AG08396 (cell line): ENCODE measurements at regions not wholly inside any gene's neighbourhood (a gene's known extent, or its start where the extent isn't known, plus 50 kb on each side); places are given as distances from the start of the nearest gene placed in this dataset.

Experiments
- DNase-seq: peaks from one replicate; pipeline ENCODE4 v3.0.0; 2012; ENCODE audit warnings: low spot score, mixed read lengths

- no peak for DNase-seq
These were observed 50.2 kb upstream of the BCL11A start for GRCh38 chr2:60603533-60604190.

- DNase-seq: no peak
These were observed 51.1 kb upstream of the BCL11A start for GRCh38 chr2:60604486-60605064.

GRCh38 chr2:60605866-60606265 lies 52.4 kb upstream of the BCL11A start:
- no peak for DNase-seq

- no peak for DNase-seq
These were observed 55.2 kb upstream of the BCL11A start for GRCh38 chr2:60608679-60609078.

GRCh38 chr2:60612033-60612432 lies 58.6 kb upstream of the BCL11A start:
- no peak for DNase-seq

- no peak for DNase-seq
These were observed 60.9 kb upstream of the BCL11A start for GRCh38 chr2:60614319-60614718.

GRCh38 chr2:60621688-60622429 lies 68.4 kb upstream of the BCL11A start:
- no peak for DNase-seq

GRCh38 chr2:60623040-60623439 lies 69.6 kb upstream of the BCL11A start:
- no peak for DNase-seq

GRCh38 chr2:60627412-60627811 lies 74.0 kb upstream of the BCL11A start:
- no peak for DNase-seq

- no peak for DNase-seq
These were observed 74.6 kb upstream of the BCL11A start for GRCh38 chr2:60628026-60628425.

- DNase-seq: no peak
These were observed 75.3 kb upstream of the BCL11A start for GRCh38 chr2:60628615-60629304.

GRCh38 chr2:60629305-60629662 lies 75.8 kb upstream of the BCL11A start:
- no peak for DNase-seq

GRCh38 chr2:60629801-60630385 lies 76.4 kb upstream of the BCL11A start:
- no peak for DNase-seq

GRCh38 chr2:60633615-60634014 lies 80.2 kb upstream of the BCL11A start:
- DNase-seq: no peak

- no peak for DNase-seq
These were observed 81.0 kb upstream of the BCL11A start for GRCh38 chr2:60634438-60634837.

GRCh38 chr2:60641811-60642788 lies 88.6 kb upstream of the BCL11A start:
- DNase-seq: peak; percentile 30

- no peak for DNase-seq
These were observed 90.3 kb upstream of the BCL11A start for GRCh38 chr2:60643747-60644146.

GRCh38 chr2:60644951-60645350 lies 91.5 kb upstream of the BCL11A start:
- no peak for DNase-seq

- no peak for DNase-seq
These were observed 94.7 kb upstream of the BCL11A start for GRCh38 chr2:60648191-60648590.

- no peak for DNase-seq
These were observed 96.3 kb upstream of the BCL11A start for GRCh38 chr2:60649721-60650120.

GRCh38 chr2:60652832-60653340 lies 99.4 kb upstream of the BCL11A start:
- DNase-seq: no peak
